ENCODE measurements at regions not wholly inside any gene's neighbourhood (a gene's known extent, or its start where the extent isn't known, plus 50 kb on each side); places are given as distances from the start of the nearest gene placed in this dataset.

DNA sequence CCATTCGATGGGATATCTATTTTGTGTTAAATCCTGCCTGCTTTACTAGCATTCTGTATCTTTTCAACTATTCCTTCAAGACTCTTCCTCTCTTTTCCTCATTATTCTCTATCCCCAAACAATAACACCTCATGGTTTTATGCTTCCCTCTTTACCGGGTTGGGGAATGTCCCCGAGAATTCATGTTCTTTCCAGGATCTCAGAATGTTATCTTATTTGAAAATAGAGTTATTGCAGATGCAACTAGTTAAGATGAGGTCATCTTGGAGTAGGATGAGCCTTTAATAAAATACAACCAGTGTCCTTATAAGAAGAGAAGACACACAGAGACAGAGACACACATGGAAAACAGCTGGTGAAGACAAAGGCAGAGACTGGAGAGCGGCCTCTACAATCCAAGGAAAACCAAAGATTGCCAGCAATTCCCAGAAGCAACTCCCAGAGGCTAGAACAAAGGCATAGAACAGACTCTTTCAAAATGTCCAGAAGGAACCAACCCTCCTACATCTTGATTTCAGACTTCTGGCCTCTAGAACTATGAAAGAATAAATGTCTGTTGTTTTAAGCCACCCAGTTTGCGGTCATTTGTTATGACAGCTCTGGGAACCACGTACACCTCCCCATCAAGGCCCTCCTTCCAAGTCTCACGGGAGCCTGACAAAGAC, 126.8 kb upstream of the TNFAIP3 start:
- Mint-ChIP-seq H3K27me3 (no peaks in the 10 kb centered on the region), H3K9me3 (peaks cover 0 to 1% (median 0%) of the 10 kb centered on the region in 7 donors), H3K27ac (no peak overlapping the region), H3K36me3 (no peaks in the 10 kb centered on the region), H3K4me1 (peaks cover 17 to 25% (median 19%) of the 10 kb centered on the region in 4 donors), H3K4me3 (no peak overlapping the region)
- ATAC-seq (ENCODE audit: low read depth in 2 of 2) (no peak), DNase-seq (no peak)
- Histone ChIP-seq H3K36me3 (ENCODE audit: control insufficient read depth, insufficient read depth, low read length) (no peaks in the 10 kb centered on the region), H3K27ac (ENCODE audit: insufficient read depth, low read length, poor library complexity, severe bottlenecking) (no peak overlapping the region), H3K9me3 (ENCODE audit: control insufficient read depth in 2 of 2, low read length in 2 of 2) (no peaks in the 10 kb centered on the region), H3K4me3 (ENCODE audit: low read depth, low read length) (no peak overlapping the region), H3K4me1 (ENCODE audit: control insufficient read depth, insufficient read depth, low read length, poor library complexity, severe bottlenecking) (peaks cover 17% of the 10 kb centered on the region), H3K27me3 (ENCODE audit: control insufficient read depth, insufficient read depth, low read length) (no peaks in the 10 kb centered on the region)

DNA sequence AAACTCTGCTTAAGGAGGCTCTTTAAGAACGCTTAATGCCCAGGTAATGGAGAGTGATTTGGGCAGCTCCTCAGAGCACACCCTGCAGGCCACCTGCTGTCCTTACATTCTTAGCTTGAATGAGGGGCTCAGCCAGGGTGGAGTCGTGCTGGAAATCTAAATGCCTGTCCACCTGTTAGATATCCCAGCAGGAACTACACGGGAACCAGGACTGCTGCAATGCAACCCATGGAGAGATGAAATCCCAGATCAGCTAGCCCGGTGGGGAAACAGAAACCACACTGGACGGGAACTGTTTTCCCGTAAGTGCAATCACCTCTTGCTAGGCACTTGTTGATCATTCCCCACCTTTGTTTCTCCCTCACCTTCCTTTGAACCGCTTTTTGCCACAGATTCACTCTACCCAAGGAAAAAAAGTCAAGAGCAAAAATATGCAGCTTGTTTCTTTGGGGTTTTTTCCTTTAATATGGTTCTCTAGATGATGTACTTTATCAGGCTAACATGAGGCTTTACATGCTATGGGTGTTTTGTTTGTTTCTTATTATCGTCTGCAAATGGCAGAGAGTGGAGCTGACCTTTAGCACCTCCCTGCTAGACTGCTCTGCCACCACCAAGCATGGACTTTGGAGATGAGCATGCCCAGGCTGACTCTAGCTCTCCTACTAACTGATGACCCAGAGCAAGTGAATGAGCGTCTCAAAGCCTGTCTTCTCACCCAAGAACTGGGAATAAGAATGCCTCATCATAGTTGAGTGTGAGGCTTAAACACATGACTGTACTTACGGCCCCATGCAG, 125.9 kb upstream of the TNFAIP3 start:
- peak overlapping the region in 1 of 3 donors; percentile 83 for H3K27ac Mint-ChIP-seq
- peaks cover 0 to 1% (median 0%) of the 10 kb centered on the region in 7 donors for H3K9me3 Mint-ChIP-seq
- no peaks in the 10 kb centered on the region for H3K27me3 Mint-ChIP-seq
- H3K36me3 ChIP-seq (ENCODE audit: control insufficient read depth, insufficient read depth, low read length): no peaks in the 10 kb centered on the region
- no peak overlapping the region for H3K4me3 ChIP-seq (ENCODE audit: low read depth, low read length)
- H3K27ac ChIP-seq (ENCODE audit: insufficient read depth, low read length, poor library complexity, severe bottlenecking): no peak overlapping the region
- H3K4me1 ChIP-seq (ENCODE audit: control insufficient read depth, insufficient read depth, low read length, poor library complexity, severe bottlenecking): peaks cover 8% of the 10 kb centered on the region
- H3K36me3 Mint-ChIP-seq: no peaks in the 10 kb centered on the region
- H3K4me3 Mint-ChIP-seq: no peak overlapping the region
- H3K27me3 ChIP-seq (ENCODE audit: control insufficient read depth, insufficient read depth, low read length): no peaks in the 10 kb centered on the region
- H3K9me3 ChIP-seq (ENCODE audit: control insufficient read depth in 2 of 2, low read length in 2 of 2): no peaks in the 10 kb centered on the region
- DNase-seq (no peak), ATAC-seq (ENCODE audit: low read depth in 2 of 2) (no peak)
- H3K4me1 Mint-ChIP-seq: peaks cover 8 to 24% (median 15%) of the 10 kb centered on the region in 4 donors

DNA sequence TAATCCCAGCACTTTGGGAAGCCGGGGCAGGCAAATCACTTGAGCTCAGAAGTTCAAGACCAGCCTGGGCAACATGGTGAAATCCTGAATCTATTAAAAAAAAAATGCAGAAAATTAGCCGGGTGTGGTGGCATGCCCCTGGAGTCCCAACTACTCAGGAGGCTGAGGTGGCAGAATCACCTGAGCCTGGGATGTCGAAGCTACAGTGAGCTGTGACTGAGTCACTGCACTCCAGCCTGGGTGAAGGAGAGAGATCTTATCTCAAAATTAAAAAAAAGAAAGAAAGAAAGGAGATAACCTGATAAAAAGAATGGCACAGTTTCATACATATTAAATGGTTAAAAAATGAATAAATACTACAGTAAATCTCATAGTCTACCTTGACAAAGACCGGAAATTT, 123.6 kb upstream of the TNFAIP3 start:
- no peaks in the 10 kb centered on the region for H3K36me3 Mint-ChIP-seq
- H3K9me3 Mint-ChIP-seq: peaks cover 0 to 1% (median 0%) of the 10 kb centered on the region in 7 donors
- no peak overlapping the region for H3K27ac Mint-ChIP-seq
- no peaks in the 10 kb centered on the region for H3K36me3 ChIP-seq (ENCODE audit: control insufficient read depth, insufficient read depth, low read length)
- no peaks in the 10 kb centered on the region for H3K4me1 ChIP-seq (ENCODE audit: control insufficient read depth, insufficient read depth, low read length, poor library complexity, severe bottlenecking)
- no peak overlapping the region for H3K4me3 ChIP-seq (ENCODE audit: low read depth, low read length)
- no peak overlapping the region for H3K4me3 Mint-ChIP-seq
- DNase-seq (no peak), ATAC-seq (ENCODE audit: low read depth in 2 of 2) (no peak)
- H3K27ac ChIP-seq (ENCODE audit: insufficient read depth, low read length, poor library complexity, severe bottlenecking): no peak overlapping the region
- no peaks in the 10 kb centered on the region for H3K9me3 ChIP-seq (ENCODE audit: control insufficient read depth in 2 of 2, low read length in 2 of 2)
- no peaks in the 10 kb centered on the region for H3K27me3 ChIP-seq (ENCODE audit: control insufficient read depth, insufficient read depth, low read length)
- H3K27me3 Mint-ChIP-seq: no peaks in the 10 kb centered on the region
- H3K4me1 Mint-ChIP-seq: peaks cover 0 to 12% (median 4%) of the 10 kb centered on the region in 4 donors

DNA sequence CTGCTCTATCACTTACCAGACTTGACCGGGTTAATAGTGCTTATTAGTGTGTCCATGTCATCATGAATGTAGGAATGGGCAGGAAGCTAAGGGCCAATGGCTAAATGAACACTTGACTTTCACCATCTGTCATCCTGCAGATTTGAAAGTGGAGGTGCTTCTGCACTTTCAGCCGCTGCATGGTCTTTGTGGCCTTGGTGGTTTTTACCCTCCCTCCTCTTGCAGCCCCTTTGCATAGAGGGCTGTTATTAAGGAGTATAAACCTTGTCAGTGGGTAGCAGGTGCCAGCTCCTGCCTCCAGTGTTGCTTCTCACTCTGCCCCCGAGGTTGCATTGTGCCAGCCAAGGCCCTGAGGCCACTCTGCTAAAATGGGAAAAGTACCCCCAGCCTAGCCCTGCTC, 122.2 kb upstream of the TNFAIP3 start:
- no peak for DNase-seq
- Mint-ChIP-seq H3K36me3 (no peaks in the 10 kb centered on the region), H3K4me3 (no peak overlapping the region), H3K27ac (no peak overlapping the region), H3K4me1 (peaks cover 0 to 12% (median 4%) of the 10 kb centered on the region in 4 donors), H3K27me3 (no peaks in the 10 kb centered on the region), H3K9me3 (no peaks in the 10 kb centered on the region)
- no peaks in the 10 kb centered on the region for H3K9me3 ChIP-seq (ENCODE audit: control insufficient read depth in 2 of 2, low read length in 2 of 2)
- no peaks in the 10 kb centered on the region for H3K36me3 ChIP-seq (ENCODE audit: control insufficient read depth, insufficient read depth, low read length)
- no peaks in the 10 kb centered on the region for H3K4me1 ChIP-seq (ENCODE audit: control insufficient read depth, insufficient read depth, low read length, poor library complexity, severe bottlenecking)
- H3K27me3 ChIP-seq (ENCODE audit: control insufficient read depth, insufficient read depth, low read length): no peaks in the 10 kb centered on the region
- no peak overlapping the region for H3K4me3 ChIP-seq (ENCODE audit: low read depth, low read length)
- no peak overlapping the region for H3K27ac ChIP-seq (ENCODE audit: insufficient read depth, low read length, poor library complexity, severe bottlenecking)
- no peak for ATAC-seq (ENCODE audit: low read depth in 2 of 2)

DNA sequence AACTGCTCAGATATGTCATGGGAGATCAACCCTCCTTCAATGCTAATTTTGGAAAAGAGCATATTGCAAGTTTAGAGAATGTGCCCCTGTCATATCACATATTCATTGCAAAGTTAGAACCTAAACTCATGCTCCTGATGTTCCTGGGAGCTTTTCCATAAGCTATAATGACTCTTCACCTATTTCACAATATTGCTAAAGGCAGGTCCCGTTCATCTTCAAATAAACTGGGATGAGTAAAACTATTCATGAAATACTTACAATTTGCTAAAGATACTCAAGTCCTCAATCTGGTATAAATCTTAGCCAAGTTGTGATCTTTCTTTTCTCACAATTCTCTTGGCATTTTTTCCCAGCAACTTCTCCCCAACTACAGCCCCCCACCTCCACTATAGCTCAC, 121.7 kb upstream of the TNFAIP3 start:
- H3K27me3 ChIP-seq (ENCODE audit: control insufficient read depth, insufficient read depth, low read length): no peaks in the 10 kb centered on the region
- no peaks in the 10 kb centered on the region for H3K9me3 Mint-ChIP-seq
- H3K27ac Mint-ChIP-seq: no peak overlapping the region
- H3K27ac ChIP-seq (ENCODE audit: insufficient read depth, low read length, poor library complexity, severe bottlenecking): no peak overlapping the region
- H3K4me1 Mint-ChIP-seq: peaks cover 0 to 12% (median 4%) of the 10 kb centered on the region in 4 donors
- H3K4me3 Mint-ChIP-seq: no peak overlapping the region
- DNase-seq: no peak
- no peaks in the 10 kb centered on the region for H3K9me3 ChIP-seq (ENCODE audit: control insufficient read depth in 2 of 2, low read length in 2 of 2)
- ATAC-seq (ENCODE audit: low read depth in 2 of 2): no peak
- no peaks in the 10 kb centered on the region for H3K36me3 Mint-ChIP-seq
- H3K27me3 Mint-ChIP-seq: no peaks in the 10 kb centered on the region
- H3K4me3 ChIP-seq (ENCODE audit: low read depth, low read length): no peak overlapping the region
- no peaks in the 10 kb centered on the region for H3K36me3 ChIP-seq (ENCODE audit: control insufficient read depth, insufficient read depth, low read length)
- H3K4me1 ChIP-seq (ENCODE audit: control insufficient read depth, insufficient read depth, low read length, poor library complexity, severe bottlenecking): no peaks in the 10 kb centered on the region

DNA sequence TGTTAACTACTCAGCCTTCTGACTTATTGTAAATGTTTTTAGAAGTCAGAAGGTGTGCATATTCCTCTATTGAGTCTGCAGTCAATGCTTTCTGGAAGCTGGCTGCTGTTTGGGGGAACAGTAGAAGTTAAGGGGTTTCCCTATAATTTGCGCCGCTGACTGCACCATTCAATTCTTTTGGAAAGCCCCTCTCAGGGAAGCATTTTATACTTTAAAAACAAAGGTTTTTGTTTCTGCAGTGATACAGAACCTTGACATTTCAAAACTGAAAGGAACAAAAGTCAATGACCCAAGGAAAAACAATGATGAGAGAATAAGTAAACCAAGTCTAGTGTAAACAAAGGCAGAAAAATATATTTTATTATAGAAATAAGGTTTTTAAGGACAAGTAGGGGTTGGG, 120.8 kb upstream of the TNFAIP3 start:
- no peaks in the 10 kb centered on the region for H3K4me1 ChIP-seq (ENCODE audit: control insufficient read depth, insufficient read depth, low read length, poor library complexity, severe bottlenecking)
- H3K36me3 Mint-ChIP-seq: no peaks in the 10 kb centered on the region
- H3K4me3 Mint-ChIP-seq: no peak overlapping the region
- no peaks in the 10 kb centered on the region for H3K9me3 Mint-ChIP-seq
- no peak overlapping the region for H3K27ac ChIP-seq (ENCODE audit: insufficient read depth, low read length, poor library complexity, severe bottlenecking)
- ATAC-seq (ENCODE audit: low read depth in 2 of 2) (no peak), DNase-seq (no peak)
- H3K9me3 ChIP-seq (ENCODE audit: control insufficient read depth in 2 of 2, low read length in 2 of 2): no peaks in the 10 kb centered on the region
- peaks cover 0 to 12% (median 5%) of the 10 kb centered on the region in 4 donors for H3K4me1 Mint-ChIP-seq
- no peaks in the 10 kb centered on the region for H3K27me3 Mint-ChIP-seq
- H3K27ac Mint-ChIP-seq: no peak overlapping the region
- no peak overlapping the region for H3K4me3 ChIP-seq (ENCODE audit: low read depth, low read length)
- no peaks in the 10 kb centered on the region for H3K27me3 ChIP-seq (ENCODE audit: control insufficient read depth, insufficient read depth, low read length)
- no peaks in the 10 kb centered on the region for H3K36me3 ChIP-seq (ENCODE audit: control insufficient read depth, insufficient read depth, low read length)

DNA sequence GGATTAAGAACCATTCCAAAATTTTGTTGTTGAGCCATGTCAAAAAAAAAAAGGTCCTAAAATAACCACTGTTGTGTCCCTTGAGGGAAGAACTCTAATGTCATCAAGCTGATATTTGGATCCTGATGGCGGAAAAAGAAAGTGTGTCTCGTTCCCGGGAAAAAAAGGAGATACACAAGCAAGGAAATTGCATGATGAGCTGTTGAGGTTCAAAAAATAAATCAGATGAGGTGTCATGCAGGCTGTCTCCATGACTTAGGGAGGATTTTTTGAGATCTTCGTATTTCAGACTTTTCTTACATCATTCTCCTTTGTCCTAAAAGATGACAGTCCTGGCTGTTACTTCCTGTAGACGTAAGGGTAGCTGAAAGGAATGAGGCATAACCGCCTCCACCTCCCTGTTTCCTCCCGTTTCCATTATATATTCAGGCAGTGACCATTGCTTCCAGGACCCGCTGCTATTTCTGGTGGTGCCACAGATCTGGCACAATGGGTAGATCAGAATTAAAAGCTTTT, 117.3 kb upstream of the TNFAIP3 start:
- DNase-seq (no peak), ATAC-seq (ENCODE audit: low read depth in 2 of 2) (no peak)
- no peak overlapping the region for H3K27ac Mint-ChIP-seq
- H3K9me3 Mint-ChIP-seq: no peaks in the 10 kb centered on the region
- no peaks in the 10 kb centered on the region for H3K36me3 Mint-ChIP-seq
- peaks cover 0 to 11% (median 6%) of the 10 kb centered on the region in 4 donors for H3K4me1 Mint-ChIP-seq
- Histone ChIP-seq H3K36me3 (ENCODE audit: control insufficient read depth, insufficient read depth, low read length) (no peaks in the 10 kb centered on the region), H3K27me3 (ENCODE audit: control insufficient read depth, insufficient read depth, low read length) (no peaks in the 10 kb centered on the region), H3K9me3 (ENCODE audit: control insufficient read depth in 2 of 2, low read length in 2 of 2) (no peaks in the 10 kb centered on the region), H3K27ac (ENCODE audit: insufficient read depth, low read length, poor library complexity, severe bottlenecking) (no peak overlapping the region), H3K4me3 (ENCODE audit: low read depth, low read length) (no peak overlapping the region), H3K4me1 (ENCODE audit: control insufficient read depth, insufficient read depth, low read length, poor library complexity, severe bottlenecking) (peaks cover 3% of the 10 kb centered on the region)
- H3K4me3 Mint-ChIP-seq: no peak overlapping the region
- H3K27me3 Mint-ChIP-seq: peaks cover 6% of the 10 kb centered on the region
